C4-2B (cell line): ENCODE measurements at regions not wholly inside any gene's neighbourhood (a gene's known extent, or its start where the extent isn't known, plus 50 kb on each side); places are given as distances from the start of the nearest gene placed in this dataset.

Experiments used
- H3K27ac ChIP-seq: fragments of 450-650 bp; 2 replicates; pipeline ENCODE4 v1.5.1; 2017
- CTCF ChIP-seq: fragments of 450-650 bp; conservative IDR thresholded peaks from 2 replicates; pipeline ENCODE4 v1.5.1; 2017; ENCODE audit warnings: mild to moderate bottlenecking
- ZFX ChIP-seq: fragments of 450-650 bp; IDR thresholded peaks from 2 replicates; pipeline ENCODE4 v1.6.1; 2017

GRCh38 chr2:15999596-16000469, 59.5 kb downstream of the MYCN start:
- TF ChIP-seq ZFX (no peak), CTCF (no peak)
- no peak overlapping the region for H3K27ac ChIP-seq

DNA sequence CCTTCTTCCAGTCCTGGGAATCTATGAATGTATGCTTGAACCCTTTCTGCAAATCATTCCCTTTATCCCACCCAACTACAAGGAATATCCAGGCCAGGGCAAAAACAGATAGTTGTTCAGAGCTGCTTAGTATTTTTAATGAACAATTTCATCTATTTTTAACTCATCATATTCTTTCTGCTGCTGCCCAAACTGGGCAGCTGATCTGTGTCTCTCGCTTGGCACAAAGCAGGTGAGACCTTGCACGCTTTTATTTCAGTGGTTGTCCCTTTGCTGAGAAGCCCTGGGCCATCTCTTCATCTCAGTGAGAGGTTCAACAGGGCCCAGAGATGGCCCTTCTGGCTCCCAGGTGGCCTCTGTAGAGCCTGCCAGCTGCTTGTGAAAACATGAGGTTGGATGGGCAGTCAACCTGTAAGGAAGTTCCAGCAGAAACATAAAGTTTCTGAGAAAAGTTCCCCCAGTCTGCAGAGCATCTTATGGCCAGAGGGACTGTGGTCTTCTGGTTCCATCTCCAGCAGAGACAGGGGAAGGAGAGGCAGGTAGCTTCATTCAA, 57.5 kb downstream of the MYCN start:
- no peak overlapping the region for H3K27ac ChIP-seq
- TF ChIP-seq CTCF (no peak), ZFX (no peak)

DNA sequence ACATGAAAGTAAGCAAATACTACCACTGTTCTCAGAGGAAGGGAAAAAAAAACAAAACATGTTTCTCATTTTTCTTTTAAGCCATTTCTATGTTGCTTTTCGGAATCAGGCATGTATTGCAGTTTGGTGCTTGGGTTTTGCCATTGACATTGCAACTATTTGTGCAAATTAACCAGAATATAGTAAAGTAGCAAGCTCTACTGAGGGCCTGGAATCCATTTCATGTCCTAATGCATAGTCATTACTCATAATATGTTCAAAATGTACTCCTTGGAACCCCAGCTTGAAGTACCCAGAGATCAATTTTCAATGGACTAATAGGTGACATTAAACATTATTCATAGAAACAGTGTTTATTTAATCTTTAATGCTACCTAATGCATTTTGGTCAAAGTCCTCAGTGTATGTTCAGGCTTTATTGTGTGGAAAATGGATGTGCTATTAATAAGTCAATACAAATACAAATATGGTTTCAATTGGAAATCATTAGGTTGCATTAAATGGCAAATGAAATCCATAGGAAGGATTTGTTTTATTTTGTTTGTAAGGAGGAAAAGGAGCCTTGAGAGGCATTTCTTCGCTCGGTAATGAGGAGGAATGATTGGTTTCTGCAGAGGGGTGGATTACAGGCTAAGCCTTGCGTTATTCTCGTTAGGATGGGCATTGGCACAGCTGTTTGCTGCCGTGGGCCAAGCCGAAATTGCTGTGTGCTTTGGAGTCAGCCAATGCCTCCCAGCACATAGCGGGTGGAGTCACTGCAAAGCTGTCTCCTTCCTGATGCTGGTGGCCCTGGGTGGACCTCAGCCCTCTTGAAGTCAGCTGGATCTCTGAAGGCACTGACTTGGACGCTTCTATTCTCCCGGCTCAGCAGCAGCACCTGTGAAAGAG, 56.4 kb downstream of the MYCN start:
- H3K27ac ChIP-seq, result no peak overlapping the region
- TF ChIP-seq ZFX, result no peak
- TF ChIP-seq CTCF, result no peak
